Fibroblast of the aortic adventitia (primary cell): ENCODE measurements at regions not wholly inside any gene's neighbourhood (a gene's known extent, or its start where the extent isn't known, plus 50 kb on each side); places are given as distances from the start of the nearest gene placed in this dataset.
"Not testable (repeated sequence)": the region's sequence is repeated elsewhere in the genome, so short reads cannot be mapped to it uniquely, and the experiment has no call there.

Experiments
- DNase-seq: peaks from one replicate; pipeline ENCODE4 v3.0.0-alpha.2; 2010; ENCODE audit warnings: low read depth
- H3K4me3 ChIP-seq: 2 replicates; pipeline ENCODE4 v1.5.1; 2011; ENCODE audit warnings: low read depth, mild to moderate bottlenecking, control low read depth, low read length, moderate library complexity

DNA sequence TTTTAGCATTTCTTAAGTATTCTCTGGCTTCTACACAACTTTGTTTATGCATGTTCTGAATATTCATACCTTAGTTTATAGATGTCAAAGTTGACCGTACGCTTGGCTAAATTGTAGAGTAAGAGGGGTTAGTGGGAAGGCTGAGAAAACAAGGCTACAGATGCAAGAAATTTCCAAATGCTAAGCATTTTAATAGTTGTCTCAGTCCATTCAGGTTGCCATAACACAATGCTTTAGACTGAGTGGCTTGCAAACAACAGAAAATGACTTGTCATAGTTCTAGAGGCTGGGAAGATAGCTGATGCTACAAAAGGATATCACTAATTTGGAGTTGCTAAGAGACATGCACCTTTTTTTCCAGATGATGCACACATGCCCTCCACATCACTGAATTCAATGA is 53.0 kb upstream of the C1QTNF3 start:
- H3K4me3 ChIP-seq, DNase-seq: not testable (repeated sequence)

- not testable (repeated sequence) for H3K4me3 ChIP-seq, DNase-seq
Measured at GRCh38 chr5:34099891-34100290, 56.9 kb upstream of the C1QTNF3 start.

GRCh38 chr5:34101567-34101966 is 58.6 kb upstream of the C1QTNF3 start:
- not testable (repeated sequence) for DNase-seq, H3K4me3 ChIP-seq

- not testable (repeated sequence) for H3K4me3 ChIP-seq, DNase-seq
Measured at GRCh38 chr5:34108897-34109296, 65.9 kb upstream of the C1QTNF3 start.

- DNase-seq, H3K4me3 ChIP-seq: not testable (repeated sequence)
Measured at GRCh38 chr5:34124280-34124679, 81.3 kb upstream of the C1QTNF3 start.

DNA sequence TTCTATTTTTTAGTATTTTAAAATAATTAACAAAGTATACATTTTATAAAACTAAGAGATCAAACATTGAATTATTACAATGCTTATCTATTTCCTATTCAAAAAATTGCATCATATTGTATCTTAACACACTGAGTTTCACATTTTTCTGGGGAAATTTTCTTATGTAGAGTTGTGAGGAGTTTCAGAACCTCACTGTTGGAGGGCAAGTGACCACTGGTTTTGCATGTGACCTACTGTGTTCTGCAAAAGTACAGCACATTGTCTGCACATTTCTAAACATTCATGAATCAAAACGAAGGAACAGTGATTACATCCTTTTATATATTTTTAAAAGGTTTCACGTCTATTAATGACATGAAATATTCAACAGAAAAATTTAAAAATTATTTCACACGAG is 82.3 kb upstream of the C1QTNF3 start:
- DNase-seq, H3K4me3 ChIP-seq: not testable (repeated sequence)

DNA sequence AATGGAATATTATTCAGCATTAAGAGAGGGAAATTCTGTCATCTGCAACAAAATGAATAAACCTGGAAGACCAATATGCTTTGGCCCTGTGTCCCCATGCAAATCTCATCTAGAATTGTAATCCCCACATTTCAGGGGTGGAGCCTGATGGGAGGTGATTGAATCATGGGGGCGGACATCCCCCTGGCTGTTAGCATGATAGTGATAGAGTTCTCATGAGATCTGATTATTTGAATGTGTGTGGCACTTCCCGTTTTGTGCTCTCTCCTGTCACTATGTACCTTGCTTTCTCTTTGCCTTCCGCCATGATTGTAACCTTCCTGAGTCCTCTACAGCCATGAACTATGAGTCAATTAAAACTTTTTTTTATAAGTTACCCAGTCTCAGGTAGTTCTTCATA is 83.7 kb upstream of the C1QTNF3 start:
- H3K4me3 ChIP-seq, DNase-seq: not testable (repeated sequence)

DNA sequence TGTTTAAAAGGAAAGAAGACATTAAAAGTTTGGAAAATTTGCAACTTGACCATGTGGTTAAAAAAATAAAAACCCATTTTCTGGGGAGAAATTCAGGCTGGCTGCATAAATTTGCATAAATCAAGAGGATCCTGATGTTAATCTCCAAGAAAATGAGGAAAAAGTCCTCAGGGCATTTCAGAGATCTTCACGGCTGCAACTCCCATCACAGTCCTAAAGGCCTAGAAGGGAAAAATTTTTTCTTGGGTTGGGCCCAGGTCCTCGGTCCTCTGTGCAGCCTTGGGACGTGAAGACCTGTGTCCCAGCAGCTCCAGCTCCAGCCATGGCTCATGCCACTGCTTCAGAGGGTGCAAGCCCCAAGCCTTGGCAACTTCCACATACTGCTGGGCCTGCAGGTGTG is 84.8 kb upstream of the C1QTNF3 start:
- not testable (repeated sequence) for DNase-seq, H3K4me3 ChIP-seq

DNA sequence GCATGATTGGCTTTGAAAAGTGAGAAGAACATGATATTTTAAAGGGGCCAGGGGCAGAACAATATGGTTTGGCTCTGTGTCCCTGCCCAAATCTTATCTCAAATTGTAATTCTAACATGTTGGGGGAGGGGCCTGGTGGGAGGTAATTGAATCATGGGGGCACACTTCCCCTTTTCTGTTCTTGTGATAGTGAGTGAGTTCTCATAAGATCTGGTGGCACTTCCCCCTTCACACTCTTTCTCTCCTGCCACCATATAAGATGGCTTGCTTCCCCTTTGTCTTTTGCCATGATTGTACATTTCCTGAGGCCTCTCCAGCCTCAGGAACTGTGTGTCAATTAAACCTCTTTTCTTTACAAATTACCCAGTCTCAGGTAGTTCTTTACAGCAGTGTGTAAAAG is 85.9 kb upstream of the C1QTNF3 start:
- not testable (repeated sequence) for DNase-seq

GRCh38 chr5:34154988-34155387 is 112.0 kb upstream of the C1QTNF3 start:
- not testable (repeated sequence) for DNase-seq, H3K4me3 ChIP-seq

More for the DNA sequence above, 85.9 kb upstream of the C1QTNF3 start:
- H3K4me3 ChIP-seq: not testable (repeated sequence)

- H3K4me3 ChIP-seq: not testable (repeated sequence)
- DNase-seq: peak; percentile 35
Measured at GRCh38 chr5:34156703-34157414, 113.8 kb upstream of the C1QTNF3 start.

DNA sequence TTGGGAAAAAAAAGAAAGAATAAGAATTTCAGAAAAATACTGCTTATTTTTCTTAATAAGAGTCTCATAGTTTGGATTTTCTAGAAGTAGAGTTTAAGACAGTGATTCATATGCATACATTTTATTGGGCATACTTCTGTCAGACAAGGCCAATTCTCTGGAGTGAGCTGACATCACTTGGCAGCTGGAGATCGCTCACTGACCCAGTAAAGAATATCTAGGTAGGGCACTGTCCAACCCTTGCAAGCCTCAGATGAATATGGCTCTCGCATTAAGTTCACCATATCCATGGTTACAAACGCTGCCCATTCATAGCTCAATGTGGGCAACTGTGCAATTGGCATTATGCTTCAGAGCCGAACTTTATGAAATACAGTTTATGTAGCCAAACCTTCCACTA is 117.9 kb upstream of the C1QTNF3 start:
- not testable (repeated sequence) for H3K4me3 ChIP-seq, DNase-seq

DNA sequence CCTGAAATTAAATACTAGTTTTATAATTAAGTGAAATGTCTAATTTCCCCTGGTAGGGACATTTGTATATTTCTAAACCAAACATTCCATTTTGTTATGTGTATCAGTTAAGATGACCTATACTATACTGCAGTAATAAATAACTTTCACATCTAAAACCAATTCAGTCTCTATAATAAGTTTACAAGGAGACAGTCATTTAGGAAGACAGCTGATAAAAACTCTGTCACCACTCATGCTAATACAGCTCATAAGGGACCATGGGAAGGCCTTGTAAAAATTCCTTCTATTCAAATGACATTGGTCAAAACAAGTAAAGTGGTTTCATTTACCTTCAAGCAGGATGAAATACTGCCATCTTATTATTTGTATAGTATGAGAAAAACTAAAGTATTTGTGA is 128.4 kb upstream of the C1QTNF3 start:
- H3K4me3 ChIP-seq, DNase-seq: not testable (repeated sequence)

DNA sequence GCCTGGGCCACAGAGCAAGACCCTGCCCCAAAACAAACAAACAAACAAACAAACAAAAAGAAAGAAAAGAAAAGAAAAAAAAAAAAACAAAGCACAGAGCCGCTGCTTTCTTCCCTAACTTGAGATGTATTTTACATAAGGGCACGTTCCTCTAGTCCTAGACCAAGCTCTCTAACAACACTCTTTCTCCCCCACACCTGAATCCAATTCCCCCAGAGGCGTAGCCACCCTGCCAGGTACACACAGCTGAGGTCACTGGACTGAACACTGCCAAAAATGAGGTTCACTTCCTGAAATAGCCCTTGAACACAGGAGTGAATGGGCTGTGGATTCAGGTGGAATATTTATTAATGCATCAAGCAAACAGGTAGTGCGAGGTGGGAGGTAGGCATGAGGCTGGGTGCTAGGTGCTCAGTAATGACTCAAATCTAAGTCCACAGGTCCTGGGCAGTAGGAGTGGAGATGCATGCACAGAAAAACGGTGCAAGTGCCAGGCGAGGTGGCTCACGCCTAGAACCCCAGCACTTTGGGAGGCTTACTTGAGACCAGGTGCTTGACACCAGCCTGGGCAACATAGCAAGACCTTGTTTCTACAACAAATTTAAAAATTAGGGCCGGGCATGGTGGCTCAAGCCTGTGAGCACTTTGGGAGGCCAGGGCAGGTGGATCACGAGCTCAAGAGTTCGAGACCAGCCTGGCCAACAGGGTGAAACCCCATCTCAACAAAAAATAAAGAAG is 136.6 kb upstream of the C1QTNF3 start:
- not testable (repeated sequence) for H3K4me3 ChIP-seq, DNase-seq

DNA sequence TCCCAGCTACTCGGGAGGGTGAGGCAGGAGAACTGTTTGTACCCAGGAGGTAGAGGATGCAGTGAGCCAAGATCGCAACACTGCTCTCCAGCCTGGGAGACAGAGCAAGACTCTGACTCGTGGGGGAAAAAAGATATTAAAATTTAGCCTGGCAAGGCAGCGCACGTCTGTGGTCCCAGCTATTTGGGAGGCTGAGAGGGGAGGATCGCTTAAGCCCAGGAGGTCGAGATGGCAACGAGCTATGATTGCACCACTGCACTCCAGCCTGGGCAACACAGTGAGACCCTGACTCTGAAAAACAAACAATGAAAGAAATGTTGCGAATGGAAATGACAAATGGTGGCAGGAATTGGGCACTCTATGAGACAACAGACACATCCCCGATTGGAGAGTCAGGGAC is 137.2 kb upstream of the C1QTNF3 start:
- not testable (repeated sequence) for H3K4me3 ChIP-seq, DNase-seq

- DNase-seq: not testable (repeated sequence)
Measured at GRCh38 chr5:34180940-34181614, 138.1 kb upstream of the C1QTNF3 start.

GRCh38 chr5:34185005-34185404 is 142.0 kb upstream of the C1QTNF3 start:
- not testable (repeated sequence) for DNase-seq, H3K4me3 ChIP-seq

More at GRCh38 chr5:34180940-34181614, 138.1 kb upstream of the C1QTNF3 start:
- not testable (repeated sequence) for H3K4me3 ChIP-seq

DNA sequence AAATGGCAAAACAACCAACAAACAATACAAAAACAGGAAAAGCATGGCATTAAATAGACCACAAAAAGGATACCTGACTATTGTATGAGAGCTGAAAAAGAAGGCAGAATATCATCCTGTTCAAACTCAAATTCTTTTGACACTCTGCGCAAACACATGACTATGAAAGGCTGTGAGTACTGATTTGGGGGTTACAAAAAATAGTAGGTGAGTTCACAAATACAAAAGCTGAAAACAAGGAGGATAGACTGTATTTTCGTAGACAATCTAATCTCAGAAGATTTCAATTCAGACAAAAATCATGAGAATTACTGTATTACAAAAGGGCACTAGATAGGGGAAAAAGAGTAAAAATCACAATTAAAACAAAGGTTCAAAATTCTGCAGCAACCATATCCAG is 142.6 kb upstream of the C1QTNF3 start:
- H3K4me3 ChIP-seq: not testable (repeated sequence)

GRCh38 chr5:34186108-34186507 is 143.1 kb upstream of the C1QTNF3 start:
- not testable (repeated sequence) for DNase-seq, H3K4me3 ChIP-seq

More for the DNA sequence above, 142.6 kb upstream of the C1QTNF3 start:
- DNase-seq: peak; percentile 0
